PC-3 (cell line): ENCODE measurements at regions not wholly inside any gene's neighbourhood (a gene's known extent, or its start where the extent isn't known, plus 50 kb on each side); places are given as distances from the start of the nearest gene placed in this dataset.

Source experiments
- EZH2 ChIP-seq: fragments of 300-600 bp; sonication (generic); IDR thresholded peaks from one replicate; pipeline ENCODE4 v1.6.1; 2017; ENCODE audit warnings: antibody characterized with exemption, mild to moderate bottlenecking, low read length; ENCODE audit not compliant: unreplicated experiment
- TF ChIP-seq, protein P1 (sequence below): fragments of 300-600 bp; sonication (generic); conservative IDR thresholded peaks from 2 replicates; pipeline ENCODE4 v1.5.1; 2017; ENCODE audit warnings: antibody characterized with exemption, low read depth, mild to moderate bottlenecking, low read length

DNA sequence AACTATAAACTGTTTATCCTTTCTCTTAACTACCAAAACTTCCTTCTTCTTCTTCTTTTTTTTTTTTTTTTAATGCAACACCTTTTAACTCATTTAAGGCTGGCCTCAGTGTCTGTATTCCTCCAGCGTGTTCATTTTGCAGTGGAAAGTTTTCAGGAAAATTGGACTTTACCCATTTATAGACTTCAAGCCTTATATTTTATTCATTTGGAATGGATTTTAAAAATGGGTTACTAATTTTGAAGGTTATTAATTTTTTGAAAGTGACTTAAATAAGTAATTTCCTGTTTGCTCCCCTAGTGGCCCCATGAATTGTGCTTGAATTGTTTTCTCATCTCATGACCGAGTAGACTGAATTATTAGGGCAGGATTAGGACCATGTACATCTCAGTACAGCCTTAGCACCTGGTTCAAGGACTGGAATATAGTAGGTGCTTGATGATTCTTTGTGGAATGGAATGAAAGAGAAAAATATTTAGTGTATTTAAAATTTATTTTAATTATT is 282.7 kb downstream of the ANKRD50 start:
- TF ChIP-seq, protein P1, sequence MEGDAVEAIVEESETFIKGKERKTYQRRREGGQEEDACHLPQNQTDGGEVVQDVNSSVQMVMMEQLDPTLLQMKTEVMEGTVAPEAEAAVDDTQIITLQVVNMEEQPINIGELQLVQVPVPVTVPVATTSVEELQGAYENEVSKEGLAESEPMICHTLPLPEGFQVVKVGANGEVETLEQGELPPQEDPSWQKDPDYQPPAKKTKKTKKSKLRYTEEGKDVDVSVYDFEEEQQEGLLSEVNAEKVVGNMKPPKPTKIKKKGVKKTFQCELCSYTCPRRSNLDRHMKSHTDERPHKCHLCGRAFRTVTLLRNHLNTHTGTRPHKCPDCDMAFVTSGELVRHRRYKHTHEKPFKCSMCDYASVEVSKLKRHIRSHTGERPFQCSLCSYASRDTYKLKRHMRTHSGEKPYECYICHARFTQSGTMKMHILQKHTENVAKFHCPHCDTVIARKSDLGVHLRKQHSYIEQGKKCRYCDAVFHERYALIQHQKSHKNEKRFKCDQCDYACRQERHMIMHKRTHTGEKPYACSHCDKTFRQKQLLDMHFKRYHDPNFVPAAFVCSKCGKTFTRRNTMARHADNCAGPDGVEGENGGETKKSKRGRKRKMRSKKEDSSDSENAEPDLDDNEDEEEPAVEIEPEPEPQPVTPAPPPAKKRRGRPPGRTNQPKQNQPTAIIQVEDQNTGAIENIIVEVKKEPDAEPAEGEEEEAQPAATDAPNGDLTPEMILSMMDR = no peak
- no peak for TF ChIP-seq EZH2
